ENCODE measurements at regions not wholly inside any gene's neighbourhood (a gene's known extent, or its start where the extent isn't known, plus 50 kb on each side); places are given as distances from the start of the nearest gene placed in this dataset.

GRCh38 chr9:1952001-1952400, 63.1 kb upstream of the SMARCA2 start:
- ATAC-seq (replicated peaks in 1 of 4) (no peak), DNase-seq (no peak)
- ChIA-PET CTCF (no interaction called here), POLR2A (no interaction called here)
- no peaks in the 10 kb centered on the region for H3K4me1 ChIP-seq (ENCODE audit: control insufficient read depth in 1 of 2, extremely low read depth in 1 of 2, insufficient read depth in 2 of 2, low read length in 2 of 2)
- H3K9me3 Mint-ChIP-seq = no peaks in the 10 kb centered on the region
- H3K27ac Mint-ChIP-seq = no peak overlapping the region
- H3K4me3 Mint-ChIP-seq = no peak overlapping the region
- H3K36me3 Mint-ChIP-seq = no peaks in the 10 kb centered on the region
- no peak overlapping the region for H3K27ac ChIP-seq (ENCODE audit: low read length)
- 100% methylated on average over 1 of the region's 3 CpGs for WGBS (ENCODE audit: insufficient coverage)
- H3K27me3 ChIP-seq (replicated peaks in 1 of 2; ENCODE audit: control insufficient read depth in 2 of 2, extremely low read depth in 1 of 2, insufficient read depth in 2 of 2, low read length in 1 of 2) = no peaks in the 10 kb centered on the region
- H3K9me3 ChIP-seq = no peaks in the 10 kb centered on the region
- H3K4me3 ChIP-seq (ENCODE audit: control insufficient read depth in 1 of 2, extremely low read depth in 1 of 2, low read length in 1 of 2) = no peak overlapping the region
- no peaks in the 10 kb centered on the region for H3K27me3 Mint-ChIP-seq
- H3K36me3 ChIP-seq (ENCODE audit: control insufficient read depth in 2 of 2, extremely low read depth in 1 of 2, insufficient read depth in 1 of 2, low read length in 1 of 2) = no peaks in the 10 kb centered on the region
- H3K4me1 Mint-ChIP-seq = no peaks in the 10 kb centered on the region

DNA sequence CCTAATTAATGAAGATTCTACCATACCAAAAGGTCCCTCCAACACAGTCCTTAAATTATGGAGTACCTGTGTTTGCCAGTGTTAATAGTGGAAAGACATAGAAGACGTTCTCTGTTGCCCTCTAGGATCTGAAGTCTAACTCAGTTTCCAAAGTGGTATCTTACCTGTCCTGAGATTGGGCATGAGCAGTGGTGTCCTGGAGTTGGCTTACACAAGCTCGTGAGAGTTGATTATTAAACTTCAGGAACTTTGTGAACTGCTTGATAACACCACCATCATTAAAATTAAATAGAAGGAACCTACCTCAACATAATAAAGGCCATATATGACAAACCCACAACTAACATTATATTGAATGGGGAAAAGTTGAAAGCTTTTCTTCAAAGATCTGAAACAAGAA, 60.9 kb upstream of the SMARCA2 start:
- Histone ChIP-seq H3K4me1 (ENCODE audit: control insufficient read depth in 1 of 2, extremely low read depth in 1 of 2, insufficient read depth in 2 of 2, low read length in 2 of 2) (no peaks in the 10 kb centered on the region), H3K36me3 (ENCODE audit: control insufficient read depth in 2 of 2, extremely low read depth in 1 of 2, insufficient read depth in 1 of 2, low read length in 1 of 2) (no peaks in the 10 kb centered on the region), H3K9me3 (no peaks in the 10 kb centered on the region), H3K4me3 (ENCODE audit: control insufficient read depth in 1 of 2, extremely low read depth in 1 of 2, low read length in 1 of 2) (no peak overlapping the region), H3K27ac (ENCODE audit: low read length) (no peak overlapping the region), H3K27me3 (replicated peaks in 1 of 2; ENCODE audit: control insufficient read depth in 2 of 2, extremely low read depth in 1 of 2, insufficient read depth in 2 of 2, low read length in 1 of 2) (no peaks in the 10 kb centered on the region)
- H3K36me3 Mint-ChIP-seq = no peaks in the 10 kb centered on the region
- WGBS (ENCODE audit: insufficient coverage) = 80% methylated on average over 1 of the region's 2 CpGs
- POLR2A ChIA-PET = no interaction called here
- CTCF ChIA-PET = no interaction called here
- ATAC-seq (replicated peaks in 1 of 4) = no peak
- H3K4me3 Mint-ChIP-seq = no peak overlapping the region
- no peaks in the 10 kb centered on the region for H3K27me3 Mint-ChIP-seq
- no peaks in the 10 kb centered on the region for H3K9me3 Mint-ChIP-seq
- H3K4me1 Mint-ChIP-seq = no peaks in the 10 kb centered on the region
- DNase-seq = no peak
- H3K27ac Mint-ChIP-seq = no peak overlapping the region

DNA sequence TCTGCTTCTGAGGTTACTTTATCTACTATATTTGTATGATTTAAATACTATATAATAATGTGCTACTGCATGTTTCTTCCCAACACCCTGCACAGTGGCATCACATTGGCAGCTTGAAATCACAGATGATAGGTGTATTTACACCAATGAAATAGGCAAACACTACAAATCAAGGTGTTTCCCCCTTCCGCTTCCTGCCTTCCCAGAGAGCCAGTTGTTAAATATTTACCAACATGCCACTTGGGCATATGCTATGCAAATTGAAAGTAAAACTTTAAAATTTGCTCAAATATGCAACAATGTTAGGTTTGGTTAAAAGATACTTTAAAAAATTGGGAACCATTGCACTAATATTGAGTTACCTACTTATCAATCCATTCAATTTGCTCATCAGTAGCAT, 58.2 kb upstream of the SMARCA2 start:
- Histone ChIP-seq H3K4me1 (ENCODE audit: control insufficient read depth in 1 of 2, extremely low read depth in 1 of 2, insufficient read depth in 2 of 2, low read length in 2 of 2) (no peaks in the 10 kb centered on the region), H3K9me3 (no peaks in the 10 kb centered on the region), H3K4me3 (ENCODE audit: control insufficient read depth in 1 of 2, extremely low read depth in 1 of 2, low read length in 1 of 2) (no peak overlapping the region), H3K27me3 (replicated peaks in 1 of 2; ENCODE audit: control insufficient read depth in 2 of 2, extremely low read depth in 1 of 2, insufficient read depth in 2 of 2, low read length in 1 of 2) (no peaks in the 10 kb centered on the region), H3K27ac (ENCODE audit: low read length) (no peak overlapping the region), H3K36me3 (ENCODE audit: control insufficient read depth in 2 of 2, extremely low read depth in 1 of 2, insufficient read depth in 1 of 2, low read length in 1 of 2) (no peaks in the 10 kb centered on the region)
- no peaks in the 10 kb centered on the region for H3K4me1 Mint-ChIP-seq
- H3K27ac Mint-ChIP-seq = no peak overlapping the region
- no peak for ATAC-seq (replicated peaks in 1 of 4)
- WGBS (ENCODE audit: insufficient coverage) = no CpG with 5 or more reads among the region's 1 CpG
- H3K27me3 Mint-ChIP-seq = no peaks in the 10 kb centered on the region
- H3K9me3 Mint-ChIP-seq = no peaks in the 10 kb centered on the region
- POLR2A ChIA-PET = no interaction called here
- H3K4me3 Mint-ChIP-seq = no peak overlapping the region
- DNase-seq = no peak
- CTCF ChIA-PET = no interaction called here
- H3K36me3 Mint-ChIP-seq = no peaks in the 10 kb centered on the region

DNA sequence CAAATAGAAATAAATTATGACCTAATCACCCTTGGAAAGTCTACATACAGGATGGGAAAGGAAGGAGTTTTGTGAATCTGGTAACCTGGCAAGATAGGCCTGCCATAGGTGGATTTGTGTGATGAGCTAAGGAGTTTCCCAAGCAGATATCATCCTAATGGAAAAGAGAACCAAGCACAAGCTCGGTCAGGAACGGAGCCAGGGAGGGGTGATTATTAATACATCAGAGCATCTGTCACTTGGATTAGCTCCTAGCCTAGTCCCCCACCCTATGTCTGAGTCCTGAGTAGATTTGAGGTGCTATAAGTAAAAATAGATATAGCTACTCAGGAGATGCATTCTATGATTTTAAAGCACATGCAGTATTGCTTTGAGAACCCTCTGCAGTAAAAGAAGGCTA, 57.3 kb upstream of the SMARCA2 start:
- ChIA-PET POLR2A (no interaction called here), CTCF (no interaction called here)
- H3K9me3 ChIP-seq = no peaks in the 10 kb centered on the region
- Mint-ChIP-seq H3K27ac (no peak overlapping the region), H3K4me1 (no peaks in the 10 kb centered on the region), H3K36me3 (no peaks in the 10 kb centered on the region), H3K4me3 (no peak overlapping the region), H3K9me3 (no peaks in the 10 kb centered on the region), H3K27me3 (no peaks in the 10 kb centered on the region)
- H3K36me3 ChIP-seq (ENCODE audit: control insufficient read depth in 2 of 2, extremely low read depth in 1 of 2, insufficient read depth in 1 of 2, low read length in 1 of 2) = no peaks in the 10 kb centered on the region
- H3K27me3 ChIP-seq (replicated peaks in 1 of 2; ENCODE audit: control insufficient read depth in 2 of 2, extremely low read depth in 1 of 2, insufficient read depth in 2 of 2, low read length in 1 of 2) = no peaks in the 10 kb centered on the region
- H3K27ac ChIP-seq (ENCODE audit: low read length) = no peak overlapping the region
- H3K4me3 ChIP-seq (ENCODE audit: control insufficient read depth in 1 of 2, extremely low read depth in 1 of 2, low read length in 1 of 2) = no peak overlapping the region
- no peaks in the 10 kb centered on the region for H3K4me1 ChIP-seq (ENCODE audit: control insufficient read depth in 1 of 2, extremely low read depth in 1 of 2, insufficient read depth in 2 of 2, low read length in 2 of 2)
- DNase-seq (no peak), ATAC-seq (replicated peaks in 1 of 4) (no peak)
- WGBS (ENCODE audit: insufficient coverage) = no CpG with 5 or more reads among the region's 2 CpGs

- H3K27ac Mint-ChIP-seq = no peak overlapping the region
- Histone ChIP-seq H3K4me1 (ENCODE audit: control insufficient read depth in 1 of 2, extremely low read depth in 1 of 2, insufficient read depth in 2 of 2, low read length in 2 of 2) (no peaks in the 10 kb centered on the region), H3K4me3 (ENCODE audit: control insufficient read depth in 1 of 2, extremely low read depth in 1 of 2, low read length in 1 of 2) (no peak overlapping the region), H3K9me3 (no peaks in the 10 kb centered on the region), H3K27ac (ENCODE audit: low read length) (no peak overlapping the region), H3K36me3 (ENCODE audit: control insufficient read depth in 2 of 2, extremely low read depth in 1 of 2, insufficient read depth in 1 of 2, low read length in 1 of 2) (no peaks in the 10 kb centered on the region), H3K27me3 (replicated peaks in 1 of 2; ENCODE audit: control insufficient read depth in 2 of 2, extremely low read depth in 1 of 2, insufficient read depth in 2 of 2, low read length in 1 of 2) (no peaks in the 10 kb centered on the region)
- H3K36me3 Mint-ChIP-seq = no peaks in the 10 kb centered on the region
- no peak overlapping the region for H3K4me3 Mint-ChIP-seq
- no peaks in the 10 kb centered on the region for H3K4me1 Mint-ChIP-seq
- ChIA-PET CTCF (no interaction called here), POLR2A (interaction anchor here in 1 of 2 donors (0.6 kb wide), 1 partner anchor 48 kb away, joined by 3 read pairs; no protein-coding TSS in a partner anchor)
- H3K27me3 Mint-ChIP-seq = peaks cover 0 to 7% of the 10 kb centered on the region in 2 donors
- WGBS (ENCODE audit: insufficient coverage) = 88% methylated on average over 1 of the region's 1 CpG
- no peak for ATAC-seq (replicated peaks in 1 of 4)
- no peak for DNase-seq
- no peaks in the 10 kb centered on the region for H3K9me3 Mint-ChIP-seq
These were observed 55.8 kb upstream of the SMARCA2 start for GRCh38 chr9:1959371-1959770.

- Histone ChIP-seq H3K27me3 (replicated peaks in 1 of 2; ENCODE audit: control insufficient read depth in 2 of 2, extremely low read depth in 1 of 2, insufficient read depth in 2 of 2, low read length in 1 of 2) (no peaks in the 10 kb centered on the region), H3K27ac (ENCODE audit: low read length) (no peak overlapping the region), H3K36me3 (ENCODE audit: control insufficient read depth in 2 of 2, extremely low read depth in 1 of 2, insufficient read depth in 1 of 2, low read length in 1 of 2) (no peaks in the 10 kb centered on the region), H3K4me1 (ENCODE audit: control insufficient read depth in 1 of 2, extremely low read depth in 1 of 2, insufficient read depth in 2 of 2, low read length in 2 of 2) (no peaks in the 10 kb centered on the region), H3K4me3 (ENCODE audit: control insufficient read depth in 1 of 2, extremely low read depth in 1 of 2, low read length in 1 of 2) (no peak overlapping the region), H3K9me3 (no peaks in the 10 kb centered on the region)
- WGBS (ENCODE audit: insufficient coverage) = 75% methylated on average over 4 of the region's 6 CpGs
- no peaks in the 10 kb centered on the region for H3K9me3 Mint-ChIP-seq
- ChIA-PET POLR2A (no interaction called here), CTCF (no interaction called here)
- no peak for DNase-seq
- H3K4me1 Mint-ChIP-seq = no peaks in the 10 kb centered on the region
- no peak overlapping the region for H3K4me3 Mint-ChIP-seq
- no peak overlapping the region for H3K27ac Mint-ChIP-seq
- H3K36me3 Mint-ChIP-seq = no peaks in the 10 kb centered on the region
- peaks cover 0 to 11% of the 10 kb centered on the region in 2 donors for H3K27me3 Mint-ChIP-seq
- ATAC-seq (replicated peaks in 1 of 4) = no peak
These were observed 54.7 kb upstream of the SMARCA2 start for GRCh38 chr9:1960342-1961042.

GRCh38 chr9:1962122-1962521, 53.0 kb upstream of the SMARCA2 start:
- ChIA-PET POLR2A (no interaction called here), CTCF (no interaction called here)

More at GRCh38 chr9:1962122-1962521, 53.0 kb upstream of the SMARCA2 start:
- H3K36me3 ChIP-seq (ENCODE audit: control insufficient read depth in 2 of 2, extremely low read depth in 1 of 2, insufficient read depth in 1 of 2, low read length in 1 of 2) = no peaks in the 10 kb centered on the region
- WGBS (ENCODE audit: insufficient coverage) = no CpG with 5 or more reads among the region's 2 CpGs
- H3K9me3 ChIP-seq = no peaks in the 10 kb centered on the region
- no peaks in the 10 kb centered on the region for H3K9me3 Mint-ChIP-seq
- no peaks in the 10 kb centered on the region for H3K36me3 Mint-ChIP-seq
- ATAC-seq (replicated peaks in 1 of 4) (no peak), DNase-seq (no peak)
- no peak overlapping the region for H3K4me3 Mint-ChIP-seq
- H3K27me3 Mint-ChIP-seq = peaks cover 0 to 13% of the 10 kb centered on the region in 2 donors
- H3K27me3 ChIP-seq (replicated peaks in 1 of 2; ENCODE audit: control insufficient read depth in 2 of 2, extremely low read depth in 1 of 2, insufficient read depth in 2 of 2, low read length in 1 of 2) = no peaks in the 10 kb centered on the region
- H3K27ac Mint-ChIP-seq = no peak overlapping the region
- H3K4me3 ChIP-seq (ENCODE audit: control insufficient read depth in 1 of 2, extremely low read depth in 1 of 2, low read length in 1 of 2) = no peak overlapping the region
- H3K4me1 ChIP-seq (ENCODE audit: control insufficient read depth in 1 of 2, extremely low read depth in 1 of 2, insufficient read depth in 2 of 2, low read length in 2 of 2) = no peaks in the 10 kb centered on the region
- no peaks in the 10 kb centered on the region for H3K4me1 Mint-ChIP-seq
- H3K27ac ChIP-seq (ENCODE audit: low read length) = no peak overlapping the region

Data from T-cell (primary cell).